SK-N-MC (cell line): ENCODE measurements at regions not wholly inside any gene's neighbourhood (a gene's known extent, or its start where the extent isn't known, plus 50 kb on each side); places are given as distances from the start of the nearest gene placed in this dataset.

Experiments
- EZH2 ChIP-seq: fragments of 200-600 bp; sonication (generic); IDR thresholded peaks from one replicate; pipeline ENCODE4 v1.6.1; 2017; ENCODE audit warnings: antibody characterized with exemption
- FOXP2 ChIP-seq: optimal IDR thresholded peaks from 2 replicates; pipeline ENCODE3; 2011; ENCODE audit warnings: mild to moderate bottlenecking, moderate library complexity; ENCODE audit not compliant: insufficient read depth; ENCODE audit errors: extremely low read length, control extremely low read depth
- POLR2AphosphoS5 ChIP-seq: IDR thresholded peaks from 2 replicates; pipeline ENCODE4 v1.6.1; 2012; ENCODE audit warnings: mild to moderate bottlenecking, low read depth, low read length, borderline replicate concordance

DNA sequence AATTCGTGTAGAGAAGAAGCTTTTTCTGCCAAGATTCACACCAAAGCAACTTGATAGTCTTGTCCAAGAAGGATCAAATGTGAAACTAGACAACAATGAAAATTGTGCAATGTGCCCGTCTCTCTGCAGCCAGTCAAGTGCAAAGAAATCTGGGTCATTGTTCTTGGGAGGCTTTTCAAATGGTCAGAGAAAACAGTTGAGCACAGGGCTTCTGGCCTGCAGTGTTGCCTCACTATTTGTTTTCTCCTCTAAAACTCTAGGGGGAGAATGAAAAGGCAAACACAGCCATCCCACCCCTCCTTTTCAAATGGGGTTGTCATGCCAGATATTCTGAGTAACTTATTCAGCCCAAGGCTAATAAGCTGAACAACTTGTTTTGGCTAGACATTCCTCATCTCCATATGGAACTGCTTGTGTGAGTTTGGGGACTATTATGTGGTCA lies 417.6 kb upstream of the CDIN1 start:
- TF ChIP-seq EZH2 = no peak
- TF ChIP-seq POLR2AphosphoS5 = no peak
- TF ChIP-seq FOXP2 = no peak
